ENCODE measurements at regions not wholly inside any gene's neighbourhood (a gene's known extent, or its start where the extent isn't known, plus 50 kb on each side); places are given as distances from the start of the nearest gene placed in this dataset.

DNA sequence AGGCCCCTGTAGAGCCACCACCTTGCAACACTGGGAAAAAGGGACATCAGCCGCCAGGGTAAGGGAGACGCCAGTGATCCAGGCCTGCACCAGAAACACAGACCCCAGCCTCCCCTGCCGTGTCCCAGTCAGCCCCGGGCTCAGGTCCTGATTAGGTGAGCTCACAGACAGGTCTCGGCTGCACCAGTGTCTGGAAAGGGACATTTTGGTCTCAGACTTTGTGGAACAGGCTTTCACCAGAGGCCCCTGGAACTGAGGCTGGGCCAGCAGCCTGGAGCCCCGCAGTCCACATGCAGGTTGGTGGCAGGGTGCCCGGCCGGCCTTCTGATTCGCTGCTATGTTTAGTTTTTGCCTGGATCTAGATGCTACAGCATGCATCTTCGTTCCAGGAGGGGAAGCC lies 369.0 kb upstream of the IRX4 start:
- no peak overlapping the region for H3K4me3 Mint-ChIP-seq (ENCODE audit: unreplicated experiment)

GRCh38 chr5:2251298-2251697 lies 368.6 kb upstream of the IRX4 start:
- H3K27me3 Mint-ChIP-seq (ENCODE audit: low read depth, unreplicated experiment): peaks cover 18% of the 10 kb centered on the region
- no peaks in the 10 kb centered on the region for H3K4me1 Mint-ChIP-seq (ENCODE audit: low read depth, unreplicated experiment)
- no peaks in the 10 kb centered on the region for H3K36me3 Mint-ChIP-seq (ENCODE audit: low read depth, unreplicated experiment)
- Histone ChIP-seq H3K27me3 (ENCODE audit: insufficient read depth, low read length) (no peaks in the 10 kb centered on the region), H3K9me3 (ENCODE audit: insufficient read depth, low read depth, low read length) (peaks cover 22% of the 10 kb centered on the region), H3K9ac (ENCODE audit: low read length) (no peak overlapping the region), H3K4me3 (ENCODE audit: insufficient read depth, low read depth, low read length) (no peak overlapping the region), H3K27ac (ENCODE audit: low read depth, low read length) (no peak overlapping the region), H4K20me1 (ENCODE audit: insufficient read depth, low read length) (no peaks in the 10 kb centered on the region), H3K4me2 (ENCODE audit: low read length) (no peak overlapping the region), H3K4me1 (ENCODE audit: insufficient read depth, low read length) (no peaks in the 10 kb centered on the region), H3K79me2 (ENCODE audit: insufficient read depth, low read length) (no peaks in the 10 kb centered on the region), H2AFZ (ENCODE audit: low read depth, low read length) (no peak overlapping the region), H3K36me3 (ENCODE audit: insufficient read depth, low read length) (no peaks in the 10 kb centered on the region)
- no peak for FAIRE-seq
- no peak overlapping the region for H3K27ac Mint-ChIP-seq (ENCODE audit: unreplicated experiment)
- no peak for TF ChIP-seq EZH2 (IDR thresholded peaks at IDR 0.05; ENCODE audit: insufficient read depth, low read length)
- TF ChIP-seq, protein P1, sequence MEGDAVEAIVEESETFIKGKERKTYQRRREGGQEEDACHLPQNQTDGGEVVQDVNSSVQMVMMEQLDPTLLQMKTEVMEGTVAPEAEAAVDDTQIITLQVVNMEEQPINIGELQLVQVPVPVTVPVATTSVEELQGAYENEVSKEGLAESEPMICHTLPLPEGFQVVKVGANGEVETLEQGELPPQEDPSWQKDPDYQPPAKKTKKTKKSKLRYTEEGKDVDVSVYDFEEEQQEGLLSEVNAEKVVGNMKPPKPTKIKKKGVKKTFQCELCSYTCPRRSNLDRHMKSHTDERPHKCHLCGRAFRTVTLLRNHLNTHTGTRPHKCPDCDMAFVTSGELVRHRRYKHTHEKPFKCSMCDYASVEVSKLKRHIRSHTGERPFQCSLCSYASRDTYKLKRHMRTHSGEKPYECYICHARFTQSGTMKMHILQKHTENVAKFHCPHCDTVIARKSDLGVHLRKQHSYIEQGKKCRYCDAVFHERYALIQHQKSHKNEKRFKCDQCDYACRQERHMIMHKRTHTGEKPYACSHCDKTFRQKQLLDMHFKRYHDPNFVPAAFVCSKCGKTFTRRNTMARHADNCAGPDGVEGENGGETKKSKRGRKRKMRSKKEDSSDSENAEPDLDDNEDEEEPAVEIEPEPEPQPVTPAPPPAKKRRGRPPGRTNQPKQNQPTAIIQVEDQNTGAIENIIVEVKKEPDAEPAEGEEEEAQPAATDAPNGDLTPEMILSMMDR (IDR thresholded peaks at IDR 0.05; ENCODE audit: insufficient read depth, low read depth, low read length): no peak
- no peak for DNase-seq (ENCODE audit: low read depth)
- H3K4me3 Mint-ChIP-seq (ENCODE audit: unreplicated experiment): no peak overlapping the region
- peaks cover 1% of the 10 kb centered on the region for H3K9me3 Mint-ChIP-seq (ENCODE audit: unreplicated experiment)

More for the DNA sequence above, 369.0 kb upstream of the IRX4 start:
- Histone ChIP-seq H3K4me3 (ENCODE audit: insufficient read depth, low read depth, low read length) (no peak overlapping the region), H3K36me3 (ENCODE audit: insufficient read depth, low read length) (no peaks in the 10 kb centered on the region), H3K27me3 (ENCODE audit: insufficient read depth, low read length) (no peaks in the 10 kb centered on the region), H3K9me3 (ENCODE audit: insufficient read depth, low read depth, low read length) (peaks cover 22% of the 10 kb centered on the region), H2AFZ (ENCODE audit: low read depth, low read length) (no peak overlapping the region), H3K9ac (ENCODE audit: low read length) (no peak overlapping the region), H3K27ac (ENCODE audit: low read depth, low read length) (no peak overlapping the region), H3K4me2 (ENCODE audit: low read length) (no peak overlapping the region), H4K20me1 (ENCODE audit: insufficient read depth, low read length) (no peaks in the 10 kb centered on the region), H3K79me2 (ENCODE audit: insufficient read depth, low read length) (no peaks in the 10 kb centered on the region), H3K4me1 (ENCODE audit: insufficient read depth, low read length) (no peaks in the 10 kb centered on the region)
- Mint-ChIP-seq H3K4me1 (ENCODE audit: low read depth, unreplicated experiment) (no peaks in the 10 kb centered on the region), H3K36me3 (ENCODE audit: low read depth, unreplicated experiment) (no peaks in the 10 kb centered on the region), H3K9me3 (ENCODE audit: unreplicated experiment) (peaks cover 1% of the 10 kb centered on the region), H3K27ac (ENCODE audit: unreplicated experiment) (no peak overlapping the region), H3K27me3 (ENCODE audit: low read depth, unreplicated experiment) (peaks cover 18% of the 10 kb centered on the region)
- no peak for DNase-seq (ENCODE audit: low read depth)
- TF ChIP-seq, protein P1 (IDR thresholded peaks at IDR 0.05; ENCODE audit: insufficient read depth, low read depth, low read length): no peak
- no peak for TF ChIP-seq EZH2 (IDR thresholded peaks at IDR 0.05; ENCODE audit: insufficient read depth, low read length)
- FAIRE-seq: no peak

DNA sequence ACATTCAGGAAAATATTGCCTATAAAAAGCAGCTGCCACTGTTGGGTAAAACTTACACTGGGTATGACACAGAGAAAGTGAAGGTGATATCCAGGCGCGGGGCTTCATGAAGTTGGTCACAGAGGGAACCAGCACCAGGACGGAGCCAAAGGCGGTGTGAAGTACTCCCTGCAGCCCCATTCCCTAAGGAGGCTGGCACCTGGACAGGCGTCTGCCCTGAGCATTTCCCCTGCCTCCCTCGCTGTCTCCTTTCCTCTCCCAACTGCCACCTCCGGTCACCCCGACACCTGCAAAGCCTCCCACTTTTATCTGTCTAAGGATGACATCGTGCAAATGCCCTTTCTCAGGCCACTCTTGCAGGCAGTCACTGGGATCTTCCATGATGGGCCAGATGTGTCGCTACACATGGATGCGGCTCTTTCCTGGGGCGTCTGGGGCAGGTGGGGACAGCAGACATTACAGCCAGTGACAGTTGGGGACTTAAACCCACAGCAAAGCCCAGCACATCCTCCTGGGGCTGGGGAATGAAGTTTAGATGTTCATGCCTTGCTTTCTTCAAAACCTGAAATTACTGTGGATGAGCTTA lies 367.7 kb upstream of the IRX4 start:
- Mint-ChIP-seq H3K27me3 (ENCODE audit: low read depth, unreplicated experiment) (peaks cover 15% of the 10 kb centered on the region), H3K4me1 (ENCODE audit: low read depth, unreplicated experiment) (no peaks in the 10 kb centered on the region), H3K36me3 (ENCODE audit: low read depth, unreplicated experiment) (no peaks in the 10 kb centered on the region), H3K9me3 (ENCODE audit: unreplicated experiment) (peaks cover 1% of the 10 kb centered on the region), H3K27ac (ENCODE audit: unreplicated experiment) (no peak overlapping the region), H3K4me3 (ENCODE audit: unreplicated experiment) (no peak overlapping the region)
- H4K20me1 ChIP-seq (ENCODE audit: insufficient read depth, low read length): no peaks in the 10 kb centered on the region
- no peak overlapping the region for H3K27ac ChIP-seq (ENCODE audit: low read depth, low read length)
- no peaks in the 10 kb centered on the region for H3K4me1 ChIP-seq (ENCODE audit: insufficient read depth, low read length)
- no peak for DNase-seq (ENCODE audit: low read depth)
- H3K4me2 ChIP-seq (ENCODE audit: low read length): no peak overlapping the region
- no peak overlapping the region for H2AFZ ChIP-seq (ENCODE audit: low read depth, low read length)
- no peak for TF ChIP-seq EZH2 (IDR thresholded peaks at IDR 0.05; ENCODE audit: insufficient read depth, low read length)
- TF ChIP-seq, protein P1 (IDR thresholded peaks at IDR 0.05; ENCODE audit: insufficient read depth, low read depth, low read length): no peak
- no peak overlapping the region for H3K4me3 ChIP-seq (ENCODE audit: insufficient read depth, low read depth, low read length)
- peaks cover 16% of the 10 kb centered on the region for H3K9me3 ChIP-seq (ENCODE audit: insufficient read depth, low read depth, low read length)
- no peaks in the 10 kb centered on the region for H3K27me3 ChIP-seq (ENCODE audit: insufficient read depth, low read length)
- no peak for FAIRE-seq
- H3K9ac ChIP-seq (ENCODE audit: low read length): no peak overlapping the region
- no peaks in the 10 kb centered on the region for H3K36me3 ChIP-seq (ENCODE audit: insufficient read depth, low read length)
- no peaks in the 10 kb centered on the region for H3K79me2 ChIP-seq (ENCODE audit: insufficient read depth, low read length)

Measured in astrocyte (in vitro differentiated cells and primary cell).